Body of pancreas (tissue), 4 donors: ENCODE measurements at regions not wholly inside any gene's neighbourhood (a gene's known extent, or its start where the extent isn't known, plus 50 kb on each side); places are given as distances from the start of the nearest gene placed in this dataset.

Source experiments
- ATAC-seq: fragments of 150-250 bp; one replicate; pipeline ENCODE4 v1.9.1; 2016
- DNase-seq, 4 donors: peaks; one replicate each; pipeline ENCODE4 v3.0.0-alpha.2; 2019
- H3K27ac ChIP-seq, 4 donors: fragments of 200-600 bp; sonication (generic); 1 replicate in 3 of 4; 2 replicates in 1 of 4; pipeline versions ENCODE4 v1.5.1 to v1.6.1; 2016 to 2019; ENCODE audit warnings: mild to moderate bottlenecking in 1 of 4, mixed read lengths in 1 of 4, moderate library complexity in 1 of 4
- H3K27me3 ChIP-seq, 2 donors: fragments of 200-600 bp; sonication (generic); one replicate each; pipeline ENCODE4 v1.6.0; 2016; ENCODE audit warnings: mild to moderate bottlenecking in 1 of 2
- H3K36me3 ChIP-seq, 2 donors: fragments of 200-600 bp; sonication (generic); replicated peaks in 1 of 2; 2 replicates each; pipeline ENCODE4 v1.5.1; 2016; ENCODE audit warnings: low read depth in 2 of 2; ENCODE audit not compliant: insufficient read depth in 1 of 2
- H3K4me1 ChIP-seq: fragments of 200-600 bp; sonication (generic); one replicate; pipeline ENCODE4 v1.6.0; 2016
- H3K4me3 ChIP-seq, 2 donors: fragments of 200-600 bp; sonication (generic); 1 replicate in 1 of 2; 2 replicates in 1 of 2; pipeline ENCODE4 v1.5.1; 2016 to 2019
- H3K9me3 ChIP-seq, 3 donors: fragments of 200-600 bp; sonication (generic); 1 replicate in 2 of 3; 2 replicates in 1 of 3; pipeline ENCODE4 v1.5.1; 2016
- CTCF ChIP-seq, 7 experiments: fragments of 450-650 bp in 4 of 7; fragments of 200-600 bp in 3 of 7; sonication (generic) in 3 of 7; IDR thresholded peaks; one replicate each; pipeline ENCODE4 v1.5.1; 2016 to 2019; ENCODE audit warnings: antibody characterized with exemption in 7 of 7
- POLR2A ChIP-seq, 3 donors: fragments of 450-650 bp; IDR thresholded peaks; one replicate each; pipeline ENCODE4 v1.6.1; 2016; ENCODE audit warnings: antibody characterized with exemption in 3 of 3, mild to moderate bottlenecking in 2 of 3
- WGBS, 2 donors: methylation state at CpG; one replicate each; pipeline ENCODE4 v1.1.5; 2017; 5-methylcytosine and 5-hydroxymethylcytosine counted together
- intact Hi-C: fragments of 100-400 bp; cut with DNase I; formaldehyde crosslinking; loops from one replicate; pipeline ENCODE4 v1.15.1; 2023

GRCh38 chr11:106601684-106602297, 416.5 kb downstream of the GUCY1A2 start:
- Histone ChIP-seq H3K27me3 (no peaks in the 10 kb centered on the region), H3K9me3 (no peaks in the 10 kb centered on the region), H3K4me1 (no peaks in the 10 kb centered on the region), H3K36me3 (no peaks in the 10 kb centered on the region), H3K4me3 (no peak overlapping the region), H3K27ac (no peak overlapping the region)
- TF ChIP-seq POLR2A (IDR thresholded peaks at IDR 0.05) = no peak
- no peak for TF ChIP-seq CTCF (IDR thresholded peaks at IDR 0.05)
- intact Hi-C loops = no loop called here
- no peak for ATAC-seq
- no peak for DNase-seq
- 82 to 94% methylated on average over 3 of the region's 3 CpGs for WGBS, 2 donors

- Histone ChIP-seq H3K27ac (no peak overlapping the region), H3K27me3 (no peaks in the 10 kb centered on the region), H3K9me3 (no peaks in the 10 kb centered on the region), H3K4me1 (no peaks in the 10 kb centered on the region), H3K4me3 (no peak overlapping the region), H3K36me3 (no peaks in the 10 kb centered on the region)
- intact Hi-C loops = no loop called here
- DNase-seq (no peak), ATAC-seq (no peak)
- WGBS, 2 donors = 92 to 93% methylated on average over 3 of the region's 3 CpGs
- no peak for TF ChIP-seq POLR2A (IDR thresholded peaks at IDR 0.05)
- no peak for TF ChIP-seq CTCF (IDR thresholded peaks at IDR 0.05)
Measured at GRCh38 chr11:106608677-106609076, 409.6 kb downstream of the GUCY1A2 start.

- no peaks in the 10 kb centered on the region for H3K9me3 ChIP-seq
- WGBS, 2 donors = 75 to 84% methylated on average over 3 of the region's 3 CpGs
- ATAC-seq (no peak), DNase-seq (no peak)
- H3K27me3 ChIP-seq = no peaks in the 10 kb centered on the region
- H3K4me1 ChIP-seq = no peaks in the 10 kb centered on the region
- intact Hi-C loops = no loop called here
- H3K27ac ChIP-seq = no peak overlapping the region
- H3K4me3 ChIP-seq = no peak overlapping the region
- TF ChIP-seq POLR2A (IDR thresholded peaks at IDR 0.05) (no peak), CTCF (IDR thresholded peaks at IDR 0.05) (no peak)
- no peaks in the 10 kb centered on the region for H3K36me3 ChIP-seq
Measured at GRCh38 chr11:106614262-106614661, 404.0 kb downstream of the GUCY1A2 start.

- H3K9me3 ChIP-seq = no peaks in the 10 kb centered on the region
- H3K27me3 ChIP-seq = no peaks in the 10 kb centered on the region
- TF ChIP-seq CTCF (IDR thresholded peaks at IDR 0.05) (no peak), POLR2A (IDR thresholded peaks at IDR 0.05) (no peak)
- H3K36me3 ChIP-seq = no peaks in the 10 kb centered on the region
- WGBS, 2 donors = 64 to 67% methylated on average over 2 of the region's 2 CpGs
- H3K27ac ChIP-seq = no peak overlapping the region
- DNase-seq (no peak), ATAC-seq (no peak)
- intact Hi-C loops = no loop called here
- no peak overlapping the region for H3K4me3 ChIP-seq
- H3K4me1 ChIP-seq = no peaks in the 10 kb centered on the region
Measured at GRCh38 chr11:106619320-106619990, 398.8 kb downstream of the GUCY1A2 start.

- TF ChIP-seq POLR2A (IDR thresholded peaks at IDR 0.05) = no peak
- TF ChIP-seq CTCF (IDR thresholded peaks at IDR 0.05) = no peak
- 85 to 90% methylated on average over 3 of the region's 3 CpGs for WGBS, 2 donors
Measured at GRCh38 chr11:106621484-106621883, 396.8 kb downstream of the GUCY1A2 start.

More at GRCh38 chr11:106621484-106621883, 396.8 kb downstream of the GUCY1A2 start:
- H3K27ac ChIP-seq = no peak overlapping the region
- no peak overlapping the region for H3K4me3 ChIP-seq
- H3K4me1 ChIP-seq = no peaks in the 10 kb centered on the region
- no peak for ATAC-seq
- no peaks in the 10 kb centered on the region for H3K9me3 ChIP-seq
- no peaks in the 10 kb centered on the region for H3K27me3 ChIP-seq
- intact Hi-C loops = no loop called here
- DNase-seq = no peak
- H3K36me3 ChIP-seq = no peaks in the 10 kb centered on the region
